MM.1S (cell line): ENCODE measurements at regions not wholly inside any gene's neighbourhood (a gene's known extent, or its start where the extent isn't known, plus 50 kb on each side); places are given as distances from the start of the nearest gene placed in this dataset.

Experiments used
- DNase-seq: peaks from one replicate; pipeline ENCODE4 v3.0.0-alpha.2; 2015
- H2AFZ ChIP-seq: fragments of 300-600 bp; sonication (generic); 2 replicates; pipeline ENCODE4 v1.6.0; 2016; ENCODE audit warnings: antibody characterized with exemption, low read length
- H3F3A ChIP-seq: fragments of 300-600 bp; sonication (generic); 2 replicates; pipeline ENCODE4 v1.6.1; 2016; ENCODE audit warnings: mild to moderate bottlenecking, antibody characterized with exemption, low read length, moderate library complexity, mixed read lengths; ENCODE audit not compliant: insufficient read depth
- H3K27ac ChIP-seq: fragments of 300-600 bp; sonication (generic); 2 replicates; pipeline ENCODE4 v1.5.1; 2016; ENCODE audit warnings: mild to moderate bottlenecking, low read length
- H3K27me3 ChIP-seq: fragments of 300-600 bp; sonication (generic); replicated peaks from 2 replicates; pipeline ENCODE4 v1.6.0; 2016; ENCODE audit warnings: low read length; ENCODE audit not compliant: insufficient read depth
- H3K36me3 ChIP-seq: fragments of 300-600 bp; sonication (generic); replicated peaks from 2 replicates; pipeline ENCODE4 v1.6.1; 2016; ENCODE audit warnings: mild to moderate bottlenecking, low read length, mixed read lengths; ENCODE audit not compliant: insufficient read depth
- H3K4me1 ChIP-seq: fragments of 300-600 bp; sonication (generic); 2 replicates; pipeline ENCODE4 v1.6.1; 2016; ENCODE audit warnings: low read length, mixed read lengths
- H3K4me2 ChIP-seq: fragments of 300-600 bp; sonication (generic); 2 replicates; pipeline ENCODE4 v1.6.0; 2016; ENCODE audit warnings: low read depth, low read length
- H3K4me3 ChIP-seq: fragments of 300-600 bp; sonication (generic); 2 replicates; pipeline ENCODE4 v1.5.1; 2016; ENCODE audit warnings: low read length, mixed read lengths
- H3K79me2 ChIP-seq: fragments of 300-600 bp; sonication (generic); 2 replicates; pipeline ENCODE4 v1.6.1; 2016; ENCODE audit warnings: mixed run types, low read length, mixed read lengths
- H3K9ac ChIP-seq: fragments of 300-600 bp; sonication (generic); 2 replicates; pipeline ENCODE4 v1.6.1; 2016; ENCODE audit warnings: low read length, mixed read lengths
- H3K9me2 ChIP-seq: fragments of 300-600 bp; sonication (generic); replicated peaks from 2 replicates; pipeline ENCODE4 v1.6.1; 2016; ENCODE audit warnings: mild to moderate bottlenecking, low read length, mixed read lengths; ENCODE audit not compliant: insufficient read depth
- H3K9me3 ChIP-seq: fragments of 300-600 bp; sonication (generic); replicated peaks from 2 replicates; pipeline ENCODE4 v1.6.1; 2016; ENCODE audit warnings: mild to moderate bottlenecking, low read length, mixed read lengths; ENCODE audit not compliant: insufficient read depth
- H4K20me1 ChIP-seq: fragments of 300-600 bp; sonication (generic); 2 replicates; pipeline ENCODE4 v1.6.1; 2016; ENCODE audit warnings: mild to moderate bottlenecking, low read length, moderate library complexity, mixed read lengths; ENCODE audit not compliant: insufficient read depth
- EZH2 ChIP-seq: fragments of 300-600 bp; sonication (generic); optimal IDR thresholded peaks from 2 replicates; pipeline ENCODE3; 2017; ENCODE audit warnings: low read depth, mild to moderate bottlenecking, antibody characterized with exemption, low read length, mixed read lengths
- EZH2phosphoT487 ChIP-seq: fragments of 300-600 bp; sonication (generic); IDR thresholded peaks from 2 replicates; pipeline ENCODE4 v1.6.1; 2018; ENCODE audit warnings: antibody characterized with exemption, low read length
- TF ChIP-seq, protein P1 (sequence below): fragments of 300-600 bp; sonication (generic); IDR thresholded peaks from 2 replicates; pipeline ENCODE4 v1.5.1; 2016; ENCODE audit warnings: antibody characterized with exemption, low read length, mixed read lengths

- H3K4me1 ChIP-seq: no peaks in the 10 kb centered on the region
- H3K9me2 ChIP-seq: no peaks in the 10 kb centered on the region
- no peaks in the 10 kb centered on the region for H3K79me2 ChIP-seq
- peaks cover 58% of the 10 kb centered on the region for H3K27me3 ChIP-seq
- no peak for DNase-seq
- H2AFZ ChIP-seq: no peak overlapping the region
- no peak overlapping the region for H3K4me2 ChIP-seq
- no peaks in the 10 kb centered on the region for H3K9me3 ChIP-seq
- H3K36me3 ChIP-seq: no peaks in the 10 kb centered on the region
- H3K9ac ChIP-seq: no peak overlapping the region
- no peak overlapping the region for H3K4me3 ChIP-seq
- TF ChIP-seq, protein P1, sequence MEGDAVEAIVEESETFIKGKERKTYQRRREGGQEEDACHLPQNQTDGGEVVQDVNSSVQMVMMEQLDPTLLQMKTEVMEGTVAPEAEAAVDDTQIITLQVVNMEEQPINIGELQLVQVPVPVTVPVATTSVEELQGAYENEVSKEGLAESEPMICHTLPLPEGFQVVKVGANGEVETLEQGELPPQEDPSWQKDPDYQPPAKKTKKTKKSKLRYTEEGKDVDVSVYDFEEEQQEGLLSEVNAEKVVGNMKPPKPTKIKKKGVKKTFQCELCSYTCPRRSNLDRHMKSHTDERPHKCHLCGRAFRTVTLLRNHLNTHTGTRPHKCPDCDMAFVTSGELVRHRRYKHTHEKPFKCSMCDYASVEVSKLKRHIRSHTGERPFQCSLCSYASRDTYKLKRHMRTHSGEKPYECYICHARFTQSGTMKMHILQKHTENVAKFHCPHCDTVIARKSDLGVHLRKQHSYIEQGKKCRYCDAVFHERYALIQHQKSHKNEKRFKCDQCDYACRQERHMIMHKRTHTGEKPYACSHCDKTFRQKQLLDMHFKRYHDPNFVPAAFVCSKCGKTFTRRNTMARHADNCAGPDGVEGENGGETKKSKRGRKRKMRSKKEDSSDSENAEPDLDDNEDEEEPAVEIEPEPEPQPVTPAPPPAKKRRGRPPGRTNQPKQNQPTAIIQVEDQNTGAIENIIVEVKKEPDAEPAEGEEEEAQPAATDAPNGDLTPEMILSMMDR: no peak
- TF ChIP-seq EZH2phosphoT487 (no peak), EZH2 (no peak)
- H4K20me1 ChIP-seq: no peaks in the 10 kb centered on the region
- no peaks in the 10 kb centered on the region for H3F3A ChIP-seq
- no peak overlapping the region for H3K27ac ChIP-seq
Measured at GRCh38 chr1:5098981-5099385, 444.6 kb downstream of the AJAP1 start.

DNA sequence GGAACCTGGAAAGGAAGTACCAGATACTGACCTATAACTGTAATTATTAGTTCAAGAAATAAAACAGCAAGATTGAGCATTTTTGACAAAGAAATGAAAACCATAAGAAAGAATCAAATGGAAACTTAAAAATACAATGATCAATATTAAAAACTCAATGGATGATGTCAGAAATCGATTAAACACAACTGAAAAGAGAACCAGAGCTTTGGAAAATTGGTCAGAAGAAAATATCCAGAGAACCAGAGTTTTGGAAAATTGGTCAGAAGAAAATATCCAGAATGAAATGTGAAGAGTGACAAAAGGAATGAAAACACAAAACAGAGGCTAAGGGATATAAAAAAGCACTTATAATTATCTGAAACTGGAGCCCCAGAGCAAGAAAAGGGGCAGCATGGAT lies 438.6 kb downstream of the AJAP1 start:
- no peaks in the 10 kb centered on the region for H3K79me2 ChIP-seq
- H3K4me3 ChIP-seq: no peak overlapping the region
- no peaks in the 10 kb centered on the region for H3K4me1 ChIP-seq
- no peaks in the 10 kb centered on the region for H3K36me3 ChIP-seq
- no peak overlapping the region for H2AFZ ChIP-seq
- no peak overlapping the region for H3K27ac ChIP-seq
- H3F3A ChIP-seq: no peaks in the 10 kb centered on the region
- no peaks in the 10 kb centered on the region for H4K20me1 ChIP-seq
- H3K4me2 ChIP-seq: no peak overlapping the region
- H3K9ac ChIP-seq: no peak overlapping the region
- no peak for DNase-seq
- TF ChIP-seq, protein P1: no peak
- TF ChIP-seq EZH2 (no peak), EZH2phosphoT487 (no peak)
- H3K9me2 ChIP-seq: no peaks in the 10 kb centered on the region
- peaks cover 38% of the 10 kb centered on the region for H3K27me3 ChIP-seq
- no peaks in the 10 kb centered on the region for H3K9me3 ChIP-seq

GRCh38 chr1:5084676-5085075 lies 430.3 kb downstream of the AJAP1 start:
- no peaks in the 10 kb centered on the region for H3K9me2 ChIP-seq
- H3F3A ChIP-seq: no peaks in the 10 kb centered on the region
- no peak overlapping the region for H3K27ac ChIP-seq
- H4K20me1 ChIP-seq: no peaks in the 10 kb centered on the region
- no peak overlapping the region for H2AFZ ChIP-seq
- H3K36me3 ChIP-seq: no peaks in the 10 kb centered on the region
- H3K4me3 ChIP-seq: no peak overlapping the region
- TF ChIP-seq EZH2: no peak
- TF ChIP-seq EZH2phosphoT487: no peak
- TF ChIP-seq, protein P1: no peak
- no peak overlapping the region for H3K9ac ChIP-seq
- peaks cover 42% of the 10 kb centered on the region for H3K27me3 ChIP-seq
- no peaks in the 10 kb centered on the region for H3K79me2 ChIP-seq
- no peak overlapping the region for H3K4me2 ChIP-seq
- H3K4me1 ChIP-seq: no peaks in the 10 kb centered on the region
- H3K9me3 ChIP-seq: no peaks in the 10 kb centered on the region
- DNase-seq: no peak
